ENCODE measurements at regions not wholly inside any gene's neighbourhood (a gene's known extent, or its start where the extent isn't known, plus 50 kb on each side); places are given as distances from the start of the nearest gene placed in this dataset.

GRCh38 chr2:217160103-217160743, 300.4 kb upstream of the TNP1 start:
- in situ Hi-C loops (cut with HindIII; ENCODE audit: low sequenced_read_pairs), result loop anchor here (10.0 kb wide), 1 partner anchor 345 kb away; no protein-coding TSS in a partner anchor

- in situ Hi-C loops (cut with HindIII; ENCODE audit: low sequenced_read_pairs), result no loop called here
These were observed 299.1 kb upstream of the TNP1 start for GRCh38 chr2:217158928-217159327.

- in situ Hi-C loops (cut with HindIII; ENCODE audit: low sequenced_read_pairs), result no loop called here
These were observed 297.7 kb upstream of the TNP1 start for GRCh38 chr2:217157581-217157980.

GRCh38 chr2:217156801-217157200, 296.9 kb upstream of the TNP1 start:
- in situ Hi-C loops (cut with HindIII; ENCODE audit: low sequenced_read_pairs), result no loop called here

GRCh38 chr2:217154923-217155322, 295.1 kb upstream of the TNP1 start:
- in situ Hi-C loops (cut with HindIII; ENCODE audit: low sequenced_read_pairs), result no loop called here

- in situ Hi-C loops (cut with HindIII; ENCODE audit: low sequenced_read_pairs), result no loop called here
These were observed 293.6 kb upstream of the TNP1 start for GRCh38 chr2:217153510-217153909.

- in situ Hi-C loops (cut with HindIII; ENCODE audit: low sequenced_read_pairs), result no loop called here
These were observed 293.0 kb upstream of the TNP1 start for GRCh38 chr2:217152831-217153230.

GRCh38 chr2:217151509-217152206, 291.8 kb upstream of the TNP1 start:
- in situ Hi-C loops (cut with HindIII; ENCODE audit: low sequenced_read_pairs), result no loop called here

GRCh38 chr2:217150236-217150635, 290.4 kb upstream of the TNP1 start:
- in situ Hi-C loops (cut with HindIII; ENCODE audit: low sequenced_read_pairs), result no loop called here

- in situ Hi-C loops (cut with HindIII; ENCODE audit: low sequenced_read_pairs), result no loop called here
These were observed 289.3 kb upstream of the TNP1 start for GRCh38 chr2:217149087-217149660.

GRCh38 chr2:217147818-217148217, 288.0 kb upstream of the TNP1 start:
- in situ Hi-C loops (cut with HindIII; ENCODE audit: low sequenced_read_pairs), result no loop called here

GRCh38 chr2:217146956-217147355, 287.1 kb upstream of the TNP1 start:
- in situ Hi-C loops (cut with HindIII; ENCODE audit: low sequenced_read_pairs), result no loop called here

GRCh38 chr2:217142649-217143266, 282.9 kb upstream of the TNP1 start:
- in situ Hi-C loops (cut with HindIII; ENCODE audit: low sequenced_read_pairs), result no loop called here

GRCh38 chr2:217138284-217138683, 278.4 kb upstream of the TNP1 start:
- in situ Hi-C loops (cut with HindIII; ENCODE audit: low sequenced_read_pairs), result no loop called here

GRCh38 chr2:217127744-217128143, 267.9 kb upstream of the TNP1 start:
- in situ Hi-C loops (cut with HindIII; ENCODE audit: low sequenced_read_pairs), result no loop called here

- in situ Hi-C loops (cut with HindIII; ENCODE audit: low sequenced_read_pairs), result no loop called here
These were observed 265.1 kb upstream of the TNP1 start for GRCh38 chr2:217125014-217125413.

GRCh38 chr2:217124050-217124449, 264.2 kb upstream of the TNP1 start:
- in situ Hi-C loops (cut with HindIII; ENCODE audit: low sequenced_read_pairs), result no loop called here

GRCh38 chr2:217121565-217121964, 261.7 kb upstream of the TNP1 start:
- in situ Hi-C loops (cut with HindIII; ENCODE audit: low sequenced_read_pairs), result no loop called here

GRCh38 chr2:217120429-217120828, 260.6 kb upstream of the TNP1 start:
- in situ Hi-C loops (cut with HindIII; ENCODE audit: low sequenced_read_pairs), result no loop called here

GRCh38 chr2:217118559-217119284, 258.9 kb upstream of the TNP1 start:
- in situ Hi-C loops (cut with HindIII; ENCODE audit: low sequenced_read_pairs), result no loop called here

GRCh38 chr2:217117523-217117922, 257.7 kb upstream of the TNP1 start:
- in situ Hi-C loops (cut with HindIII; ENCODE audit: low sequenced_read_pairs), result no loop called here

Data from DLD1 (cell line).